Activated T-cell treated with anti-CD3 and anti-CD28 coated beads, Interleukin-2, amount 50 U/mL, for 1 hour (primary cell): ENCODE measurements at regions not wholly inside any gene's neighbourhood (a gene's known extent, or its start where the extent isn't known, plus 50 kb on each side); places are given as distances from the start of the nearest gene placed in this dataset.

Source experiments
- DNase-seq: peaks from one replicate; pipeline ENCODE4 v3.0.0-alpha.2; 2020

GRCh38 chr1:36641776-36642175 is 159.1 kb upstream of the CSF3R start:
- DNase-seq, result no peak

DNA sequence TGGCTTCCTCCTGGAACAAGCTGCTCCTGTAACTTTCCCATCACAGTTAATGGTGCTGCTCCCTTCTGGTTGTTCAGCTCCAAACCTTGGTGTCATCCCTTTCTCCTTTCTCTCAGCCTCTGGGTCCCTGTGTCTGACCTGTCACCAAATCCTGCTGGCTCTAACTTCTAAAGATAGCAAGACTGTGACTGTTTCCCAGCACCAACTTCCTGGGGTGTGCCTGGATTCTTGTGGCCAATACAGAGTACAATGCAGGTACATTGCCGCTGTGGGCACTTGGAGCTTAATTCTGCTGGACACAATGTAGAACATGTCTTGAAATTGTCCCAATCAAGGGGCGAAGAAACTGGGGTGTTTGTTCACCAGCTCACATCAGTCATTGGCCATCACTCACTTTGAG is 156.7 kb upstream of the CSF3R start:
- no peak for DNase-seq

DNA sequence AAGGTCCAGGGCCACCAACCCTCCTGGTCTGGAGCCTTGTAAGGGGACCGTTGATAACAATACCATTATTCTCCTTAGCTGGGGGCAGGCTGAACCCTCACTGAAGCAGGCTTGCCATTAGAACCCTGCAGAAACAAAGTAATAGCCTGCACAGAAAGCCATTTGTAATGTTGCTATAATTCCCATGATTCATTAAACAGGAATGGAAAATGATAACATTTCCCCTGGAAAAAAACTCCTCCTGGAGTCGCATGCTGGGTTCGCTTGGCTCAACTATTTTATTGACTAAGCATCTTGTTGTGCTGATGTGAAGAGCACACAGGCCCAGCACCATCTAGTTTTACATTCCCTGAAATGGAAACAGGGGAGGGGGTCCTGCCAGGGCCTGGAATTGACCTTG is 155.6 kb upstream of the CSF3R start:
- no peak for DNase-seq

GRCh38 chr1:36636206-36636605 is 153.5 kb upstream of the CSF3R start:
- DNase-seq, result no peak

DNA sequence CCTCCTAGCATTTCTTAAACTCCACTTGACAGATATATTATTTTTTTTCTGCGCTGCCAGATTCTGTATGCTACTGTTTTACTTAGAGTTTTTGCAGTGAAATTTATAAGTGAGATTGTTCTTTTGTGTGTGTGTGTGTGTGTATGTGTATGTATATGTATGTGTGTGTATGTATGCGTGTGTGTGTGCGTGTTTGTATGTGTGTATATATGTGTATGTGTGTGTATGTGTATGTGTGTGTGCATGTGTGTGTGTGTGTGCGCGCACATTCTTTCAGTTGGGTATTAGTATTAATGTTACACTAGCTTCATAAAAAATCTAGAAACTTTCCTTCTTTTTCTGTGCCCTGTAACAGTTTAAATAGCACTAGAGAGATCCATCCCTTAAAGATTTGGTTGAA is 152.6 kb upstream of the CSF3R start:
- no peak for DNase-seq

DNA sequence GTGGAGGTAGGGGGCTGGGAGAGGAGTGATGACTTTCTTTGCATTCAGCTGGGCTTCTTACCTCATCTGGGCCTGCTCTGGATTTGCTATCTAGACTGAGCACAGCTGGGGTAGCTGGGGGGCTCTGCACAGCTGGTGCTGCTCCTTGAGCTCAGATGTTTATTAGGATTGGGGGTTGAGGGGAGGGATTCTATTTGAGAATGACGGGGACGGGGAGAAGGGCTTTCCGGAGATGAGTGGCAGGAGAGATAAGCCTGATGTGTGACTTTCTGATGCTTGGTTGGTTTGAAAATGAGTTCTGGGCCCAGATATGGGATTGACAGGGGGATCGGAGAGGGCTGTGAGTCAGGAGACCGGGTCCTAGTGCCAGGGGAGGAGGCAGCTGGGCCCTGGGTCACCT is 146.1 kb upstream of the CSF3R start:
- no peak for DNase-seq

GRCh38 chr1:36626435-36626834 is 143.7 kb upstream of the CSF3R start:
- no peak for DNase-seq

- no peak for DNase-seq
These were observed 143.2 kb upstream of the CSF3R start for GRCh38 chr1:36625935-36626310.

GRCh38 chr1:36625253-36625934 is 142.7 kb upstream of the CSF3R start:
- DNase-seq, result no peak

GRCh38 chr1:36624466-36624865 is 141.8 kb upstream of the CSF3R start:
- DNase-seq, result no peak

DNA sequence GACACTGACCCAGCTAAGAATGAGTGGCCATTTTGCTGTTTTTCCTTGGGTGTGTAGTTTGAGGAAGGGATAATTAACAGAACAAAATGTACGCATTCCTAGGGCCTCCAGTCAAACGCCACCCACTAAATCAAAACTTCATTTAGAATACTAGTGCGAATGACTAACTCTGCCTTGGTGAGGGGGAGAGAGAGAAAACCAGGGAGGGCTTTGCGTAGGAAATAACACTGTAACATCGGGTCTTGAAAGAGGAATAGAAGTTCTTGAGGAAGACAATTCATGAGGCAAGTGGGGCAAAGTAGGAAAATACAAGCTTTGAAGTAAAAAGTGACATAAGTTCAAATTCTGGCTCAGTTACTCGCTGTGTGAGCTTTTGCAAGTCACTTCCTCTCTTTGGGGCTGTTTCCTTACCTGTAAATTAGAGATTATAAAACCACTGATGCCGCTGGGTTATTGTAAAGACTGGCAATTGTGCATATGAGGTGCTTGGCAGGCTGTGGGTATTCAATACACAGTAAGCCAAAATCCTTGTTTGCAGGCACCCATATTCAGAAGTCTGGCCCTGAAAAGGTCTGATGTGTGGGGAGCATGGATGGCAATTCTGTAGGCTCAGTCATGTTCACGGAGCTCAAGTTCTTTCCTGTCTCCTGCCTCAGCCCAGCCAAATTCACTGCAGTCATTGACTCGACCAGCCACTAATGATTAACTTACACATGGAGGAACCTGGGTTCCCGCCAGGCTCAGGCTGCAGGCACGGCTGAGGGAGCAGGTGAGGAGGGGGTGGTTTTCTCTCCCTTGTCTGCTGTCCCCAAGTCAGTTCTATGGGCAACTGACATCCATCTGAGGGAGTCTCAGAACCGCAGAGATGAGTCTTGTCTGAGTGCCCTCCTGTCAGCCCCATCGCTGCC is 140.3 kb upstream of the CSF3R start:
- DNase-seq, result no peak

GRCh38 chr1:36621531-36621930 is 138.8 kb upstream of the CSF3R start:
- no peak for DNase-seq

DNA sequence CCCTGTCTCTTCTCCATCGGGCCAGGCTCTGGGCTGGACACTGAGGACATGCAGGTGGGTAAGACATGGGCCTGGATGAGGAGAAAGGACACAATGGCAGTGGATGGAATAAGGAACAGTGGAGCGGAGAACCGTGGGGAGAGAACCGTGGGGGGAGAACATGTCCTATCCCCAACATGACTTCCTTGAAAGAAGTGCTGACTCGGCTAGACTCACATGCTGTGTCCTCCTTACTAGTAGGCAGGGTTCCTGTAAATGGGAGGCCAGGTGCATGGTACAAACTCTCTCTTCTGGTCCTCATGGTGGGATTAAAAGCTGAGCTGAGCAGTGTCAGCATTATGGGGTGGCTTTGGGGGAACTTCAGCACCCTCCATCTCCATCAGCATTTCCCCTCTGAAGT is 137.4 kb upstream of the CSF3R start:
- DNase-seq, result no peak

GRCh38 chr1:36614991-36615390 is 132.3 kb upstream of the CSF3R start:
- DNase-seq, result no peak

GRCh38 chr1:36614571-36614970 is 131.9 kb upstream of the CSF3R start:
- no peak for DNase-seq

DNA sequence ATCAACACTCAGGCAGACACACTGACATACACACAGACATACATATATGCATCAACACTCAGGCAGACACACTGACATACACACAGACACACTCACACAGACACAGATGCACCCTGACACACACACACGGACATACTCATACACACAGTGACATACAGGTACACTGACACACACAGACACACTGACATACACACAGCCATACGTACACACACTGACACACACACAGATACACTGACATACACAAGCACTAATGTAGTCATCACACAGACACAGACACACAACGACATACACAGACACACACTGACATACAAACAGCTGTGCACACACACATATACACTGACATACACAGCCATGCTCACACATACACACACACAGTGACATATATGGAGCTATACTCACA is 131.0 kb upstream of the CSF3R start:
- DNase-seq, result no peak

DNA sequence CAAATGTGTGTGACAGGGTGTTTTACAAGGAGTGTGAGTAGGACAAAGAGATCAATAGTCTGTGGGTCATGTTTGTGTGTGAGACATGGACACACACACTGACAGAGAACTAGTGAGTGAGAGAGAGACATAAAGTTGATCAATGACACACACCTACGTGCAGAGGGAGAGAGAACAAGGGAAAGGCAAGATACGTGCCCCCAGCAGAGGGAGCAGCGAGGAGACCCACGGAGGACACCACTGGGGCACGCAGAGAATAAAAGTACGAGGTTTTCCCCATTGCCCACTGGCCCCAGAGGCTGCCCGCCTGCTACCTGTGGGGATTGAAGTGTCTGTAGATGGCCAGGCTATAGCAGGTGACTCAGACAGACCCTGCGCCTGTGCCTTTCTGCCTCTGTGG is 130.2 kb upstream of the CSF3R start:
- no peak for DNase-seq

GRCh38 chr1:36612121-36612520 is 129.4 kb upstream of the CSF3R start:
- DNase-seq, result no peak

GRCh38 chr1:36609241-36610027 is 126.7 kb upstream of the CSF3R start:
- no peak for DNase-seq

DNA sequence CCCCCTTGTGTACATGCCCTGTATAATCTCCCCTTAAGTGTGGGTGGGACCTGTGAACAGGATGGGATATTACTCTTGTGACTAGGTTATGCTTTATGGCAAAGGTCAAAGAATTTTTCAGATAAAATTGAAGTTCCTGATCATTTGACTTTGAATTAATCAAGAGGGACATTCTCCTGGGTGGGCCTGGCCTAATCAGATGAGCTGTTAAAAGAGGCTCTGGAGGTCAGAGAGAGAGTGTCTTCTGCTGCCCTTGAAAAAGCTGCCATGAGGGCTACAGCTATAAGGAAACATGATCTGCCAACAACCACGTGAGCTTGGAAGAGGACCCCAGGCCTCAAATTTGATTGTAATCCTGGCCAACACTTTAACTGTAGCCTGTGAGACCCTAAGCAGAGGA is 125.6 kb upstream of the CSF3R start:
- no peak for DNase-seq

GRCh38 chr1:36607263-36607651 is 124.5 kb upstream of the CSF3R start:
- DNase-seq, result no peak

- DNase-seq, result no peak
These were observed 124.0 kb upstream of the CSF3R start for GRCh38 chr1:36606641-36607262.

- DNase-seq, result no peak
These were observed 123.4 kb upstream of the CSF3R start for GRCh38 chr1:36605942-36606640.
